ENCODE measurements at regions not wholly inside any gene's neighbourhood (a gene's known extent, or its start where the extent isn't known, plus 50 kb on each side); places are given as distances from the start of the nearest gene placed in this dataset.

DNA sequence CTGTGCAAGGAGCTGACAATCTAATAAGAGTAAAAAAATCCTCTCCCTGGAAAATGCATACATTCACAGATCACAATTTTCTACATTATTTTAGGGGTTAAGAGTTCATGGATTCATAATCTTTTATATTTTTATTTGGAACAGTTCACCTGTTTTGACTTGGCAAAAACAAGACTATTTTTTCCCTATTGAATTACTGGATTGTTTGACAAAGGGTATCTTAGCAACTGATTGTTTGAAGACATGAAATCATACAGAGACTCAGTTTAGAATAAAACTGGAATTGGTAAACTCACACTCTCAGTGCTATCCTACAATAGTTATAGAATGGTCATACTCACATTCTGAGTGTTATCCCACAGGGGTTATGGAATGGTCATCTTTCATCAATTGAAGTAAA is 358.2 kb upstream of the PTGER4 start:
- Histone ChIP-seq H3K23me2 (ENCODE audit: insufficient read length, low read depth, low read length, poor library complexity, severe bottlenecking) (no peaks in the 10 kb centered on the region), H3K79me2 (ENCODE audit: insufficient read depth, low read length) (no peaks in the 10 kb centered on the region), H3K56ac (ENCODE audit: insufficient read length, low read depth, low read length) (no peak overlapping the region), H4K20me1 (ENCODE audit: control insufficient read depth, insufficient read depth, insufficient read length) (no peaks in the 10 kb centered on the region), H3K4ac (ENCODE audit: low read depth, low read length) (no peak overlapping the region), H3K9me3 (ENCODE audit: control insufficient read depth, low read depth, low read length) (no peaks in the 10 kb centered on the region), H3K4me1 (ENCODE audit: insufficient read depth, low read length) (no peaks in the 10 kb centered on the region), H2BK12ac (ENCODE audit: insufficient read length, low read depth, low read length) (no peak overlapping the region), H2BK15ac (ENCODE audit: low read depth, low read length) (no peak overlapping the region), H3K79me1 (ENCODE audit: insufficient read depth, low read depth, low read length, poor library complexity, severe bottlenecking) (no peaks in the 10 kb centered on the region), H3K4me2 (ENCODE audit: insufficient read depth, insufficient read length, low read length) (no peak overlapping the region), H2BK120ac (ENCODE audit: low read depth, low read length, poor library complexity, severe bottlenecking) (no peak overlapping the region), H2BK20ac (ENCODE audit: low read depth, low read length, poor library complexity, severe bottlenecking) (no peak overlapping the region), H2BK5ac (ENCODE audit: insufficient read length, low read length) (no peak overlapping the region), H3K9ac (ENCODE audit: extremely low read depth, insufficient read length, low read length) (no peak overlapping the region), H2AFZ (ENCODE audit: low read length) (no peak overlapping the region), H2AK5ac (ENCODE audit: insufficient read length, low read length) (no peak overlapping the region), H3T11ph (ENCODE audit: low read length) (no peak overlapping the region), H4K91ac (ENCODE audit: insufficient read length, low read depth, low read length) (no peak overlapping the region), H3K27me3 (ENCODE audit: insufficient read depth, low read length) (no peaks in the 10 kb centered on the region), H4K5ac (ENCODE audit: insufficient read length, low read depth, low read length) (no peak overlapping the region), H3K14ac (ENCODE audit: insufficient read depth, low read length) (no peak overlapping the region), H3K23ac (ENCODE audit: insufficient read length, low read depth, low read length) (no peak overlapping the region), H3K27ac (ENCODE audit: insufficient read length, low read depth, low read length) (no peak overlapping the region), H4K8ac (replicated peaks; ENCODE audit: insufficient read length, low read depth, low read length) (no peak overlapping the region), H3K18ac (ENCODE audit: insufficient read length, low read depth, low read length) (no peak overlapping the region)
- no peak for TF ChIP-seq CTCF (conservative IDR thresholded peaks at IDR 0.05)
- Mint-ChIP-seq H3K4me1 (peaks cover 2 to 4% of the 10 kb centered on the region in 2 experiments; a peak in 3 of 4 replicates), H3K27me3 (ENCODE audit: low read depth) (no peaks in the 10 kb centered on the region), H3K9me3 (no peaks in the 10 kb centered on the region; a peak in 1 of 5 replicates), H3K36me3 (ENCODE audit: insufficient read depth in 1 of 3, low read depth in 3 of 3) (no peaks in the 10 kb centered on the region; a peak in 1 of 7 replicates), H3K27ac (no peak overlapping the region), H3K4me3 (no peak overlapping the region)
- DNase-seq, result no peak

Data from H9 (cell line).